Frontal cortex (tissue), 3 donors: ENCODE measurements at regions not wholly inside any gene's neighbourhood (a gene's known extent, or its start where the extent isn't known, plus 50 kb on each side); places are given as distances from the start of the nearest gene placed in this dataset.

ENCODE experiments used
- DNase-seq, 2 donors: peaks; one replicate each; pipeline ENCODE4 v3.0.0; 2012; ENCODE audit warnings: low spot score in 2 of 2
- FAIRE-seq: peaks from 2 replicates; lab custom pipeline; 2012; peaks lifted over from hg19 to GRCh38; lab: Jason Lieb, UNC
- donor health status: control.
- donor health status: control.
- donor health status: control.

- no peak for FAIRE-seq
- DNase-seq: no peak
Observed at GRCh38 chr2:30046396-30046795, 100.4 kb upstream of the YPEL5 start.

DNA sequence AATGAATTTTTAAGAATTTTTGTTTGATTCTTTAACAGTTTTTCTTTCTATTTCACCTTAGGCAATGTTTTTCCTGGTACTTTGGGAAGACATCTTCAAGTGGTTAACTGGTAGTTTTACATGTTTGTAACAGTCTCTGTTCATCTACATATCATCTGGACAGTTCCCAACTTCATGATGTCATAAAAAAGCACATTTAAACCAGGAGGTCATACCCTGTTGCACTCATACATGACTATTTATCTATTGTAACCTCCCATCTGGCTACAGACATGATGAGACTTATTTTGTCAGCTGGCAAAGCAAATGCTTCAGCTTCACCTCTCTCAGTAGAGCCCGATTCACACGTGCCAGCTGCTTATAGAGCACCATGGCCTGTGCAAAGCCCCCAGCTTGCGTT is 99.8 kb upstream of the YPEL5 start:
- DNase-seq (no peak), FAIRE-seq (no peak)

DNA sequence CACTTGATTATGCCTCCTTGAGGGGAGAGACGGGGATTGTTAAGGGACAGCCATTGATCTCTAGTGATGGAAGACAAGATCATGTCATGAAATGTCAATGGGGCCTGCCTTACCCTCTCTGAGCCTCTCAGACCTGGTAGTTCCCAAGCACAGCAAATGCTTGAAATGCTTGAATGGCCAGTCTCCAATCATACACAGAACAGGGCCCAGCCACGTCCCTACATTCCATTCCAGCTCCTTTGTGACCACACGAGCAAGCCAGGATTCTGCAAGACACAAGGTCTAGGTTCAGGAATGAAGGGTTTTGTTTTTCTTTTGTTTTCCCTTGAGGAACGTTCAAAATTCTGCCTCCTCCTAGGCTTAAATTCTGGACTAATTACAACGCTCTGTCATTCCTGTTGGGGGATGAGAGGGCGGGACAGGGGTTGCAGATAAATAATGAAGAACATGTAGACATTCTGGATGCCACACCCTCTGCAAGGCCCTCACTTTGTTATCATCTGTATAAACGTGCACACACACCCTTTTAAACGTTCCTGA is 98.1 kb upstream of the YPEL5 start:
- DNase-seq: no peak
- no peak for FAIRE-seq

GRCh38 chr2:30055548-30055947 is 91.3 kb upstream of the YPEL5 start:
- DNase-seq: no peak
- no peak for FAIRE-seq

DNA sequence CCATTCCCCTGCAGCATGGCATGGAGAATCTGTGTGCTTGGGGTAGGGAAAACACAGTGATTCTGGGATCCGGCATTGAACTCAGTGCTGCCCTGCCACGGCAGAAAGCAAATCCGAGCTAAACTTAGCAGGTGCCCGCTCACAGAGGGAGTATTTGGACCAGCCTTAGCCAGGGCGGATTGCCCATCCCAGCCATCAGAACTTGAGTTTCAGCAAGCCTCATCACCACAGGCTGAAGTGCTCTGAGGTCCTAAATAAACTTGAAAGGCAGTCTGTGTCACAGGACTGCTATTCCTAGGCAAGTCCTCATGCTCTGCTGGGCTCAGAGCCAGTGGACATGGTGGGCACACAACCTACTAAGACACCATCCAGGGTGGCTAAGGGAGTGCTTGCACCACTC is 86.2 kb upstream of the YPEL5 start:
- DNase-seq: no peak
- FAIRE-seq: no peak

GRCh38 chr2:30068067-30068466 is 78.7 kb upstream of the YPEL5 start:
- DNase-seq (no peak), FAIRE-seq (no peak)

DNA sequence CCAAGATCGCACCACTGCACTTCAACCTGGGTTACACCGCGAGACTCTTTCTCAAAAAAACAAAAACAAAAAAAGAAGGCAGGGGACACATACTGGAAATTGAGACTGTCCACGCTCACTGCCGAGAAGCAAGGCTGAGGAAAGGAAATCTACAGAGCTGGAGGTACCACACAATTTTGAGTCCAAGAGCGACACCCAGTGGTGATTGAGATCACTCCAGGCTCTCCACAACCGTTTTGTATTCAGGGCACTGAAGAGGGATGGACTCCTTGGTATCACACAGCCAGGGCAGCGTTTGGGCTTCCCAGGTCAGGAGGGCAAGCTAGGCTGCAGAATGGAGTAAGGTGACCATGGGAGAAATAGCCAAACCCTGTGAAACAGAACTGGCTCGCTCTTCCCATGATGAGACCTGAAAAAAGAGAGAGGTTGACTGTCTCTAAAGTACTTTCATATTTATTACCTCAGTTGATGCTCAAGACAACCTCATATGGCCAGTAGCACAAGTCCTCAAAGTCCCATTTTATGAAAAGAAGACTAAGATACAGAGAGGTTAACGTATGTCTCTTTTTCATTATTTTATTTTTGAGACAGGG is 74.5 kb upstream of the YPEL5 start:
- FAIRE-seq (no peak), DNase-seq (peak; percentile 16 to 63)

DNA sequence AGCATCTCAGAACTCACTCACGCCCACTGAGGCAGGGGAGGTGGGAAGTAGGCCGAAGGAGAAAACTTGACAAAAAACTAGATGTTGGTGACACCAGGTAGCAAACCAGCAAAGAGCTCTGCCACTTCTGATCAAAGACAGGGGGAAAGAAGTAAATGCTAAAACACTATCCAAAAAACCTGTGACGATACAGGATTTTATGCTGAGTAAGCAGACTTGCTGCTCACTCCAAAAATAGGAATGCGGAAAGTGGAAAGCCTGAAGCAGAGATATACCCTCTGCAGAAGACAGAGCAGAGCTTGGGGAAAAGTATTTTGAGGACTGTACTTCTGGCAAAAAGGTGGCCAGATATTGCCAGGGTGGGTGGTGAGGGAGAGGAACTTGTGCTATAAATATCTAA is 73.3 kb upstream of the YPEL5 start:
- no peak for FAIRE-seq
- DNase-seq: no peak

- DNase-seq: no peak
- FAIRE-seq: no peak
Observed at GRCh38 chr2:30074023-30074422, 72.8 kb upstream of the YPEL5 start.

DNA sequence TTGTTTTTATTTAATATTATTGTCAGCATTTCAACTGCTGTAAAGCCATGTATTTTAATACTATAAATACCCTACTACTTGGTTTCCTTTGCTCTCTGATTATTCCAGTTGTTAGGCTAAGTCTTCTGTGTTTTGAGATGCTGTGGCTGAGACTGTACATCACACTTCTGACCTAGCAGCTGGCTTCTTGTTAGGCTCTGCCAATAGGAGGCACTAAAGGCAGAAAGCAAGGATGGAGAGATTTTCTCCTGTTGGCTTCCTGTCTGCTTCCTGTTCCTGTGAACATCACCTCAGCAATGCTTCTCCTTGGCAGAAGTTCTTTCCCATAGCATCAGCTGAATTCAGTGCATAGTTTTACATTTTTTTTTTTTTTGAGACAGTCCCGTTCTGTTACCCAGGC is 68.3 kb upstream of the YPEL5 start:
- FAIRE-seq: no peak
- DNase-seq: no peak

GRCh38 chr2:30084915-30085314 is 61.9 kb upstream of the YPEL5 start:
- DNase-seq (no peak), FAIRE-seq (no peak)

DNA sequence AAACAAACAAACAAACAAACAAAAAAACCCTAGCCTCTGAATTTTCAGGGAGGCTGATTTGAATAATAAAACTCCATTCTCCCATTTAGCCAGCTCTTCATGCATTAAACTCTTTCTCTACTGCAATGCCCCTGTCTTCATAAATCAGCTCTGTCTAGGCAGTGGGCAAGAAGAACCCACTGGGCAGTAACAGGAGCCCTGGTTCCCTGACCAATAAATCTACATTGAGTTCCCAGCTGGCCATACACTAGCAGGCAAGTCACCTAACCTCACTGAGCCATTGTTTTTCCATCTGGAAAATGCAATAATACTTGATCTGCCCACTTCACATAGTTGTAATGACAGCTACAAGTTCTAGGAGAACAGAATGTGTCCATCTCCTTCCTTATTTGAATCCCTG is 57.6 kb upstream of the YPEL5 start:
- no peak for FAIRE-seq

DNA sequence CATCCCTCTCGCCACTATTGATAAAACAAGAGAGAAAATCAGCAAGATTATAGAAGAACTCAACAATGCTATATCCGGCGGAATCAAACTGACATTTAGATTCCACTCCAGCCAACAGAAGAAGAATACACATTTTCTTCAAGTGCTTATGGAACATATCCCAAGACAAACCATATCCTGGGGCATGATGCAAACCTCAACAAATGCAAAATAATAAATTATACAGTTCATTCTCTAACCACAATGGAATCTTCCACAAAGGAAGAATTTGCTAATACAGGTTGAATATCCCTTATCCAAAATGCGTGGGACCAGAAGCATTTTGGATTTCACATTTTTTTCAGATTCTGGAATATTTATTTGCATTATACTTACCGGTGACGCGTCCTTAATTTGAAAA is 51.4 kb upstream of the YPEL5 start:
- DNase-seq: no peak
- no peak for FAIRE-seq

More for the DNA sequence above, 57.6 kb upstream of the YPEL5 start:
- DNase-seq: no peak

- no peak for FAIRE-seq
- no peak for DNase-seq
Observed at GRCh38 chr2:30096451-30096850, 50.4 kb upstream of the YPEL5 start.
